Hepatocyte (in vitro differentiated cells): ENCODE measurements at regions not wholly inside any gene's neighbourhood (a gene's known extent, or its start where the extent isn't known, plus 50 kb on each side); places are given as distances from the start of the nearest gene placed in this dataset.

Experiments
- DNase-seq: peaks from one replicate; pipeline ENCODE4 v3.0.0-alpha.2; 2016; ENCODE audit warnings: low spot score
- H2AFZ ChIP-seq: fragments of 200-600 bp; sonication (generic); 2 replicates; pipeline ENCODE4 v1.6.0; 2016; ENCODE audit warnings: antibody characterized with exemption, mild to moderate bottlenecking
- H3K27ac ChIP-seq: fragments of 200-600 bp; sonication (generic); 2 replicates; pipeline ENCODE4 v1.5.1; 2016; ENCODE audit warnings: mild to moderate bottlenecking
- H3K27me3 ChIP-seq: fragments of 200-600 bp; sonication (generic); 2 replicates; pipeline ENCODE4 v1.6.1; 2016
- H3K36me3 ChIP-seq: fragments of 200-600 bp; sonication (generic); replicated peaks from 2 replicates; pipeline ENCODE4 v1.5.1; 2016; ENCODE audit warnings: low read depth; ENCODE audit not compliant: insufficient read depth
- H3K4me1 ChIP-seq: fragments of 200-600 bp; sonication (generic); 2 replicates; pipeline ENCODE4 v1.5.1; 2016; ENCODE audit warnings: mild to moderate bottlenecking, moderate library complexity; ENCODE audit not compliant: insufficient read depth
- H3K4me2 ChIP-seq: fragments of 200-600 bp; sonication (generic); 2 replicates; pipeline ENCODE4 v1.6.0; 2016
- H3K4me3 ChIP-seq: fragments of 200-600 bp; sonication (generic); 2 replicates; pipeline ENCODE4 v1.5.1; 2016; ENCODE audit warnings: mild to moderate bottlenecking
- H3K79me2 ChIP-seq: fragments of 200-600 bp; sonication (generic); 2 replicates; pipeline ENCODE4 v1.6.0; 2017; ENCODE audit warnings: mild to moderate bottlenecking
- H3K9me2 ChIP-seq: fragments of 200-600 bp; sonication (generic); replicated peaks from 2 replicates; pipeline ENCODE4 v1.6.0; 2017; ENCODE audit warnings: mild to moderate bottlenecking; ENCODE audit not compliant: insufficient read depth
- H3K9me3 ChIP-seq: fragments of 200-600 bp; sonication (generic); 2 replicates; pipeline ENCODE4 v1.5.1; 2016; ENCODE audit warnings: low read depth, mild to moderate bottlenecking
- H4K20me1 ChIP-seq: fragments of 200-600 bp; sonication (generic); 2 replicates; pipeline ENCODE4 v1.6.0; 2016; ENCODE audit warnings: mild to moderate bottlenecking; ENCODE audit not compliant: insufficient read depth, poor library complexity, severe bottlenecking
- EZH2 ChIP-seq: fragments of 200-600 bp; sonication (generic); IDR thresholded peaks from 2 replicates; pipeline ENCODE4 v1.6.1; 2016; ENCODE audit warnings: antibody characterized with exemption, mild to moderate bottlenecking, borderline replicate concordance
- EZH2phosphoT487 ChIP-seq: fragments of 200-600 bp; sonication (generic); IDR thresholded peaks from one replicate; pipeline ENCODE4 v1.6.1; 2018; ENCODE audit warnings: antibody characterized with exemption, mild to moderate bottlenecking, low read depth, moderate library complexity; ENCODE audit not compliant: unreplicated experiment, severe bottlenecking
- WGBS: methylation state at CpG from one replicate; pipeline ENCODE4 v1.1.6; 2016; ENCODE audit warnings: low lambda C conversion rate; ENCODE audit errors: missing lambda C conversion rate; 5-methylcytosine and 5-hydroxymethylcytosine counted together
- TF ChIP-seq, protein P1 (sequence below): fragments of 200-600 bp; sonication (generic); IDR thresholded peaks from 2 replicates; pipeline ENCODE4 v1.5.1; 2016; ENCODE audit warnings: antibody characterized with exemption, mild to moderate bottlenecking; ENCODE audit not compliant: poor library complexity

DNA sequence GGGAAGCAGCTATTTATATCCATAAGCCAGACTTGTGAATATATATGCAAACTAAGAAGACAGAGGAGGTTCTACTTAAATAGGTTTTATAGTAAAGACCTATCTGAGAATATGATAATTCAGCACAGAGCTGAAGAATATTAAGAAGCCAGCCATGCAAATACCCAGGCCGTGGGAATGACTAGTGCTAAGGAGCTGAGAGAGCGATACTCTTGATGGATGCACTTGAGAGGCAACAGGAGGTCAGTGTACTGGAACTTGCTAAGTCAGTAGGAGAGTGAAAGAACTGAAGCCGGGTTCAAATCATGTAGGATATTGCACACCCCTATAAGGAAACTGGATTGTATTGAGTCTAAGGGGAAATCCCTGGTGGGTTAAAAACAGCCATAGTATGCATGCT, 943.6 kb upstream of the MBL2 start:
- H4K20me1 ChIP-seq = no peaks in the 10 kb centered on the region
- no peak overlapping the region for H2AFZ ChIP-seq
- no peaks in the 10 kb centered on the region for H3K9me3 ChIP-seq
- no peaks in the 10 kb centered on the region for H3K27me3 ChIP-seq
- no peak overlapping the region for H3K4me2 ChIP-seq
- TF ChIP-seq EZH2 (no peak), EZH2phosphoT487 (no peak)
- TF ChIP-seq, protein P1, sequence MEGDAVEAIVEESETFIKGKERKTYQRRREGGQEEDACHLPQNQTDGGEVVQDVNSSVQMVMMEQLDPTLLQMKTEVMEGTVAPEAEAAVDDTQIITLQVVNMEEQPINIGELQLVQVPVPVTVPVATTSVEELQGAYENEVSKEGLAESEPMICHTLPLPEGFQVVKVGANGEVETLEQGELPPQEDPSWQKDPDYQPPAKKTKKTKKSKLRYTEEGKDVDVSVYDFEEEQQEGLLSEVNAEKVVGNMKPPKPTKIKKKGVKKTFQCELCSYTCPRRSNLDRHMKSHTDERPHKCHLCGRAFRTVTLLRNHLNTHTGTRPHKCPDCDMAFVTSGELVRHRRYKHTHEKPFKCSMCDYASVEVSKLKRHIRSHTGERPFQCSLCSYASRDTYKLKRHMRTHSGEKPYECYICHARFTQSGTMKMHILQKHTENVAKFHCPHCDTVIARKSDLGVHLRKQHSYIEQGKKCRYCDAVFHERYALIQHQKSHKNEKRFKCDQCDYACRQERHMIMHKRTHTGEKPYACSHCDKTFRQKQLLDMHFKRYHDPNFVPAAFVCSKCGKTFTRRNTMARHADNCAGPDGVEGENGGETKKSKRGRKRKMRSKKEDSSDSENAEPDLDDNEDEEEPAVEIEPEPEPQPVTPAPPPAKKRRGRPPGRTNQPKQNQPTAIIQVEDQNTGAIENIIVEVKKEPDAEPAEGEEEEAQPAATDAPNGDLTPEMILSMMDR = no peak
- WGBS = 95% methylated on average over 3 of the region's 3 CpGs
- no peaks in the 10 kb centered on the region for H3K79me2 ChIP-seq
- H3K27ac ChIP-seq = no peak overlapping the region
- no peaks in the 10 kb centered on the region for H3K4me1 ChIP-seq
- DNase-seq = no peak
- H3K36me3 ChIP-seq = no peaks in the 10 kb centered on the region
- no peaks in the 10 kb centered on the region for H3K9me2 ChIP-seq
- H3K4me3 ChIP-seq = no peak overlapping the region

DNA sequence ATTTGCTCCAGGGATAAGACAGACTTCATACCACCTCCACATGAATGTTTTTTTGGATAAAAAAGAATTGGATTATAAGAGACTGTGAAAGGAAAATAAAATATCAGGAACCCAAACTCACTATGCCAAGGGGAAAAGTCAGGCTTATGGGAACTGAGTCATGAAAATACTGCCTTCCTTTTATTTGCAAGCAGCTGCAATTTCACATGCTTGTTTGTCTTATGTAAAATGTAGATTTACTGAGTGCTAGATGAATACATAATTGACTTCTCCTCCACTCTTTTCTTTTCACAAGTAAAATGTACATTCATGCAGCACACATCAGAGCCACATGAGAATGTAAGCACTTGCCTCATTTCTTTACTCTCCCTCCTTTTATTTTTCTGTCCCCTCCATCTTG, 940.8 kb upstream of the MBL2 start:
- H3K36me3 ChIP-seq = no peaks in the 10 kb centered on the region
- H4K20me1 ChIP-seq = no peaks in the 10 kb centered on the region
- H3K27ac ChIP-seq = no peak overlapping the region
- H3K9me3 ChIP-seq = no peaks in the 10 kb centered on the region
- H3K4me1 ChIP-seq = no peaks in the 10 kb centered on the region
- no peak overlapping the region for H3K4me2 ChIP-seq
- H3K4me3 ChIP-seq = no peak overlapping the region
- no peak overlapping the region for H2AFZ ChIP-seq
- DNase-seq = no peak
- TF ChIP-seq, protein P1 = no peak
- no peak for TF ChIP-seq EZH2
- TF ChIP-seq EZH2phosphoT487 = no peak
- no peaks in the 10 kb centered on the region for H3K79me2 ChIP-seq
- no peaks in the 10 kb centered on the region for H3K9me2 ChIP-seq
- H3K27me3 ChIP-seq = no peaks in the 10 kb centered on the region

DNA sequence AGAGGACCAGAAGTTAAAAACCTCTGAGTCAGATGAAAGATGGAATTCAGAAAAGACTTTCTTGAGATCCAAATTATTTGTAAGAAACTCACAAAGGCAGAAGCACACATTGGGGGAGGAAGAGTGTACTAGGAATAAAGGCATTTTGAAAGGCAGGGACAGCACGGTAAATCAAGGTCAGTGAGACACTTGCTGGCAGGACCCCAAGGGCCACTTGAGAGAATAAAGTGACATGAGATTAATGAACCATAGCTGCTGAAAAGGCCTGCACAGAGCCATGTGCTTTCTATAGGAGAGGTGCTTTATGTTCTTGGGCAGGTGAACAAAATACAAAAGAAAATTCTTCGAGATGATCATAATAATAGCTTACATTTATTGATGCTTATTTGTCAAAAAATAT, 929.9 kb upstream of the MBL2 start:
- Histone ChIP-seq H3K9me3 (no peaks in the 10 kb centered on the region), H3K4me3 (no peak overlapping the region), H4K20me1 (no peaks in the 10 kb centered on the region), H3K9me2 (no peaks in the 10 kb centered on the region), H3K27ac (no peak overlapping the region), H2AFZ (no peak overlapping the region), H3K36me3 (no peaks in the 10 kb centered on the region), H3K79me2 (no peaks in the 10 kb centered on the region), H3K4me2 (no peak overlapping the region), H3K27me3 (no peaks in the 10 kb centered on the region), H3K4me1 (no peaks in the 10 kb centered on the region)
- WGBS = 87% methylated on average over 2 of the region's 2 CpGs
- no peak for DNase-seq
- TF ChIP-seq EZH2 (no peak), EZH2phosphoT487 (no peak)
- TF ChIP-seq, protein P1 = no peak

DNA sequence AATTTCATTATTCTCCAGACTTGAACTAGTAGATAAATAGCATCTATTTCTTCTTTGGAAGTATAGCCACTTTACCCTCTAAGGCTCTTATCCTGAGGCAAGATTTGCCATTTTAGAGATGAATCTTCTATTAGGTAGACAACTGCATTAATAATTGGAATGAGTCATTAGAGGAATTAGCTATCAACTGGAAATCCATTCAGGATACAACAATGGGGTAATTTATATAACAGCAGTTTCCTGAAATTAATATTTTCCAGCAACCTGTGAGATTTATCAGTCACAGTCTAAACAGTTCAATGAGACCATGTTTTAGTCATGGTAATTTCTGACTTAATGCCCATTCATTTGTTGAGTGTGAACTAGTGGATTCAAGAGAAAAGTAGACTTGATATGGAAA, 928.6 kb upstream of the MBL2 start:
- Histone ChIP-seq H3K79me2 (no peaks in the 10 kb centered on the region), H3K4me2 (no peak overlapping the region), H3K9me3 (no peaks in the 10 kb centered on the region), H2AFZ (no peak overlapping the region), H3K4me1 (no peaks in the 10 kb centered on the region), H3K27me3 (no peaks in the 10 kb centered on the region), H3K27ac (no peak overlapping the region), H3K4me3 (no peak overlapping the region), H3K9me2 (no peaks in the 10 kb centered on the region), H4K20me1 (no peaks in the 10 kb centered on the region), H3K36me3 (no peaks in the 10 kb centered on the region)
- TF ChIP-seq, protein P1 = no peak
- TF ChIP-seq EZH2phosphoT487 (no peak), EZH2 (no peak)
- no peak for DNase-seq
